B cell (primary cell): ENCODE measurements at regions not wholly inside any gene's neighbourhood (a gene's known extent, or its start where the extent isn't known, plus 50 kb on each side); places are given as distances from the start of the nearest gene placed in this dataset.

Source experiments
- EZH2 ChIP-seq: IDR thresholded peaks from 2 replicates; pipeline ENCODE4 v1.6.1; 2012; ENCODE audit warnings: borderline replicate concordance, low read depth, mild to moderate bottlenecking, moderate library complexity, low read length; ENCODE audit not compliant: insufficient read depth, poor library complexity, severe bottlenecking
- TF ChIP-seq, protein P1 (sequence below): fragments of 200-600 bp; IDR thresholded peaks from one replicate; pipeline ENCODE4 v1.8.0; 2022; ENCODE audit warnings: antibody characterized with exemption, mild to moderate bottlenecking

DNA sequence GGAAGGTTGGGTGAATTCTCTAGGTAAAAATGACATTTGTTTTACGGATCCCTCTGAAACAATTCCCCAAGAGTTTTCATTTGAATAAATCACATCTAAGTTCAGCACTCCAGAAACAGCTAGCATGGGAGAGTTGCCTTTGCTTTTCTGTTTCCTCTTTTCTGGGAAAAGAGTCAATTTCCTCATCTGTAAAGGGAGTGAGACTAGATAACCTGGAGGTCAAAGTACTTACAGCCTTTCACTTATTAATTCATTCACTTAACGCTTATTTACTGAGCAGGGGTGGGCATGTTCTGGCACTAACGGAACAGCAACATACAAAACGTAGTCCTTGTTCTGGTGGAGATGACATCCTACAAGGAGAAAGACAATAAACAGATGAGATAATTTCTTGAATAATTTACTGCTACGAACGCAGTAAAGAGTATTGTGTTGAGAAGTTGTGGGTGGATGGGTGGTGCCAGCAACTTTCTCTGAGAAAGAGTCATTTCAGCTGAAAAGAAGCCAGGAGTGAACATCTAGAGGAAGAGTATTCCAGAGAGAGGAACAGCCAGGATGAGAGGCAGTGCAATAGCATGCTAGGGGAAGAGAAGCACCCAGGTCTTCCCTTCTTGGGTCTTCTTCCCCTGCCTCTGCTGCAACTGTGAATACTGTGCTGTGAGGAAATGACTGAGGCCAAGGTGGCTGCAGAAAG lies 335.6 kb downstream of the ZSWIM6 start:
- no peak for TF ChIP-seq EZH2
- TF ChIP-seq, protein P1, sequence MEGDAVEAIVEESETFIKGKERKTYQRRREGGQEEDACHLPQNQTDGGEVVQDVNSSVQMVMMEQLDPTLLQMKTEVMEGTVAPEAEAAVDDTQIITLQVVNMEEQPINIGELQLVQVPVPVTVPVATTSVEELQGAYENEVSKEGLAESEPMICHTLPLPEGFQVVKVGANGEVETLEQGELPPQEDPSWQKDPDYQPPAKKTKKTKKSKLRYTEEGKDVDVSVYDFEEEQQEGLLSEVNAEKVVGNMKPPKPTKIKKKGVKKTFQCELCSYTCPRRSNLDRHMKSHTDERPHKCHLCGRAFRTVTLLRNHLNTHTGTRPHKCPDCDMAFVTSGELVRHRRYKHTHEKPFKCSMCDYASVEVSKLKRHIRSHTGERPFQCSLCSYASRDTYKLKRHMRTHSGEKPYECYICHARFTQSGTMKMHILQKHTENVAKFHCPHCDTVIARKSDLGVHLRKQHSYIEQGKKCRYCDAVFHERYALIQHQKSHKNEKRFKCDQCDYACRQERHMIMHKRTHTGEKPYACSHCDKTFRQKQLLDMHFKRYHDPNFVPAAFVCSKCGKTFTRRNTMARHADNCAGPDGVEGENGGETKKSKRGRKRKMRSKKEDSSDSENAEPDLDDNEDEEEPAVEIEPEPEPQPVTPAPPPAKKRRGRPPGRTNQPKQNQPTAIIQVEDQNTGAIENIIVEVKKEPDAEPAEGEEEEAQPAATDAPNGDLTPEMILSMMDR = no peak
